DOHH2 (cell line): ENCODE measurements at regions not wholly inside any gene's neighbourhood (a gene's known extent, or its start where the extent isn't known, plus 50 kb on each side); places are given as distances from the start of the nearest gene placed in this dataset.

Experiments used
- H3F3A ChIP-seq: fragments of 200-600 bp; sonication (generic), shearing (Covaris generic); 2 replicates; pipeline ENCODE4 v1.6.0; 2016; ENCODE audit warnings: antibody characterized with exemption, mild to moderate bottlenecking; ENCODE audit not compliant: control insufficient read depth, insufficient read depth
- H3K27ac ChIP-seq: fragments of 200-600 bp; sonication (generic); 2 replicates; pipeline ENCODE4 v1.5.1; 2014; ENCODE audit warnings: low read depth, mild to moderate bottlenecking, low read length, moderate library complexity
- H3K27me3 ChIP-seq: fragments of 200-600 bp; sonication (generic); 2 replicates; pipeline ENCODE4 v1.6.1; 2014; ENCODE audit warnings: mild to moderate bottlenecking, low read length, mixed read lengths; ENCODE audit not compliant: control insufficient read depth
- H3K36me3 ChIP-seq: fragments of 200-600 bp; sonication (generic); 2 replicates; pipeline ENCODE4 v1.6.1; 2014; ENCODE audit warnings: mild to moderate bottlenecking, low read length, moderate library complexity, mixed read lengths; ENCODE audit not compliant: control insufficient read depth
- H3K4me1 ChIP-seq: fragments of 200-600 bp; sonication (generic); 2 replicates; pipeline ENCODE4 v1.6.1; 2014; ENCODE audit warnings: mild to moderate bottlenecking, low read length, mixed read lengths; ENCODE audit not compliant: control insufficient read depth
- H3K4me2 ChIP-seq: fragments of 200-600 bp; sonication (generic); 2 replicates; pipeline ENCODE4 v1.6.0; 2014; ENCODE audit warnings: mild to moderate bottlenecking, low read length, moderate library complexity
- H3K4me3 ChIP-seq: fragments of 200-600 bp; sonication (generic); 2 replicates; pipeline ENCODE4 v1.5.1; 2014; ENCODE audit warnings: mild to moderate bottlenecking, low read length, mixed read lengths
- H3K79me2 ChIP-seq: fragments of 200-600 bp; sonication (generic); 2 replicates; pipeline ENCODE4 v1.6.1; 2014; ENCODE audit warnings: mild to moderate bottlenecking, low read length, mixed read lengths; ENCODE audit not compliant: control insufficient read depth
- H3K9me2 ChIP-seq: fragments of 200-600 bp; sonication (generic); replicated peaks from 2 replicates; pipeline ENCODE4 v1.6.1; 2014; ENCODE audit warnings: mild to moderate bottlenecking, low read length, mixed read lengths; ENCODE audit not compliant: control insufficient read depth
- H3K9me3 ChIP-seq: fragments of 200-600 bp; sonication (generic); 2 replicates; pipeline ENCODE4 v1.6.1; 2014; ENCODE audit warnings: antibody characterized with exemption, low read length, mixed read lengths; ENCODE audit not compliant: control insufficient read depth, insufficient read depth
- H4K20me1 ChIP-seq: fragments of 200-600 bp; sonication (generic); 2 replicates; pipeline ENCODE4 v1.6.0; 2014; ENCODE audit warnings: low read depth, mild to moderate bottlenecking, antibody characterized with exemption, low read length, moderate library complexity; ENCODE audit not compliant: control insufficient read depth, insufficient read depth
- EZH2phosphoT487 ChIP-seq: fragments of 200-600 bp; sonication (generic); IDR thresholded peaks from 2 replicates; pipeline ENCODE4 v1.6.1; 2017; ENCODE audit warnings: borderline replicate concordance, mild to moderate bottlenecking, antibody characterized with exemption, low read length, moderate library complexity, mixed read lengths
- TF ChIP-seq, protein P1 (sequence below): fragments of 200-600 bp; sonication (generic); IDR thresholded peaks from one replicate; pipeline ENCODE4 v1.5.1; 2014; ENCODE audit warnings: antibody characterized with exemption, mild to moderate bottlenecking, low read depth, low read length; ENCODE audit not compliant: poor library complexity, severe bottlenecking

DNA sequence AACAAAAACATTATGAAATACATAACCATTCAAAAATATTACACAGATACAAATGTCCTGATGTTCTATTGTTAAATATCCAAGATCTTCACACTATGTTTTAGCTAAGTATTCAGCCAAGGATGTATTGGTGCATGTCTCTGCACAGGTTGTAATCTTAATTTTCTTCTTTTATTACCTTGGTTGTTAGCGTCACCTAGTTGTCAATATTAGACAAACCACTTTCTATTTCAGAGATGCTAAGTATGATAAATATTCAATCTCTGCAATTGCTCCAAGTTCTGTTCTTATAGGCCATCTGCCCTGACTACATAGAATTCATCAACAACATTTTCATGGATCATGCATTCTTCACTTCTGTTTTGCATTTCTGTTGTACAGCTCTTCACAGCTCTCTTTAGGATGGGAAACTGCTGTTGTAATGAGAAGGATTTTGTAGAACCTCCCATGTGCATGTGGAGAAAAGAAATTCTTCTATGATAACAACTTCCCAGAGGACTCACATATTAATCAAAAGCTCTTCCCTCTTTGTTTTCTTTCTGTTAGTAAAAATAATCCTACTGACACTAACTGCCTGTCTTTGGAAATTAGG lies 380.1 kb downstream of the NUF2 start:
- H3K4me3 ChIP-seq, result no peak overlapping the region
- no peaks in the 10 kb centered on the region for H3K9me2 ChIP-seq
- no peaks in the 10 kb centered on the region for H3K27me3 ChIP-seq
- H3K4me2 ChIP-seq, result no peak overlapping the region
- no peaks in the 10 kb centered on the region for H4K20me1 ChIP-seq
- H3K4me1 ChIP-seq, result no peaks in the 10 kb centered on the region
- TF ChIP-seq, protein P1, sequence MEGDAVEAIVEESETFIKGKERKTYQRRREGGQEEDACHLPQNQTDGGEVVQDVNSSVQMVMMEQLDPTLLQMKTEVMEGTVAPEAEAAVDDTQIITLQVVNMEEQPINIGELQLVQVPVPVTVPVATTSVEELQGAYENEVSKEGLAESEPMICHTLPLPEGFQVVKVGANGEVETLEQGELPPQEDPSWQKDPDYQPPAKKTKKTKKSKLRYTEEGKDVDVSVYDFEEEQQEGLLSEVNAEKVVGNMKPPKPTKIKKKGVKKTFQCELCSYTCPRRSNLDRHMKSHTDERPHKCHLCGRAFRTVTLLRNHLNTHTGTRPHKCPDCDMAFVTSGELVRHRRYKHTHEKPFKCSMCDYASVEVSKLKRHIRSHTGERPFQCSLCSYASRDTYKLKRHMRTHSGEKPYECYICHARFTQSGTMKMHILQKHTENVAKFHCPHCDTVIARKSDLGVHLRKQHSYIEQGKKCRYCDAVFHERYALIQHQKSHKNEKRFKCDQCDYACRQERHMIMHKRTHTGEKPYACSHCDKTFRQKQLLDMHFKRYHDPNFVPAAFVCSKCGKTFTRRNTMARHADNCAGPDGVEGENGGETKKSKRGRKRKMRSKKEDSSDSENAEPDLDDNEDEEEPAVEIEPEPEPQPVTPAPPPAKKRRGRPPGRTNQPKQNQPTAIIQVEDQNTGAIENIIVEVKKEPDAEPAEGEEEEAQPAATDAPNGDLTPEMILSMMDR, result no peak
- TF ChIP-seq EZH2phosphoT487, result no peak
- no peaks in the 10 kb centered on the region for H3K9me3 ChIP-seq
- H3K79me2 ChIP-seq, result no peaks in the 10 kb centered on the region
- H3K36me3 ChIP-seq, result no peaks in the 10 kb centered on the region
- H3K27ac ChIP-seq, result no peak overlapping the region
- H3F3A ChIP-seq, result no peaks in the 10 kb centered on the region

DNA sequence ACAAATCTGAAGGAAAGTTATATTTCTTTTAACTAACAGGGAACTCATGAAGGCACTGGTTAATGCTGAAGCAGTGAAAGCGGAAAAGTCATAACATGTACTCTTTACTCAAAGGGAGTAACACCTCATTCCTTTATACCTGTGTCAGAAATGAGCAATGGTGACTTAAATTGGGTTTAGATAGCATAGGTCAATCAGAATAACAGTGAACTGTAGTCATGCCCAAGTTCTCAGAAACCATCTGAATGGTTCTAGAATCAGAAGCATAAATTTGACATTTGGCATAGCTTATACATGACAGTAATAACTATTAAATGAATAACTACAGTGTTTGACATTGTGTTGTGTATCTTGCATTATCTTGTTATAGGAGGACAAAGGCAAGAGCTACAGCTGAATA lies 382.0 kb downstream of the NUF2 start:
- H3K27ac ChIP-seq, result no peak overlapping the region
- H3K9me3 ChIP-seq, result no peaks in the 10 kb centered on the region
- H3K4me3 ChIP-seq, result no peak overlapping the region
- H3F3A ChIP-seq, result no peaks in the 10 kb centered on the region
- no peaks in the 10 kb centered on the region for H3K79me2 ChIP-seq
- H3K4me2 ChIP-seq, result no peak overlapping the region
- H3K36me3 ChIP-seq, result no peaks in the 10 kb centered on the region
- no peaks in the 10 kb centered on the region for H3K4me1 ChIP-seq
- H4K20me1 ChIP-seq, result no peaks in the 10 kb centered on the region
- no peaks in the 10 kb centered on the region for H3K9me2 ChIP-seq
- TF ChIP-seq EZH2phosphoT487, result no peak
- TF ChIP-seq, protein P1, result no peak
- no peaks in the 10 kb centered on the region for H3K27me3 ChIP-seq

DNA sequence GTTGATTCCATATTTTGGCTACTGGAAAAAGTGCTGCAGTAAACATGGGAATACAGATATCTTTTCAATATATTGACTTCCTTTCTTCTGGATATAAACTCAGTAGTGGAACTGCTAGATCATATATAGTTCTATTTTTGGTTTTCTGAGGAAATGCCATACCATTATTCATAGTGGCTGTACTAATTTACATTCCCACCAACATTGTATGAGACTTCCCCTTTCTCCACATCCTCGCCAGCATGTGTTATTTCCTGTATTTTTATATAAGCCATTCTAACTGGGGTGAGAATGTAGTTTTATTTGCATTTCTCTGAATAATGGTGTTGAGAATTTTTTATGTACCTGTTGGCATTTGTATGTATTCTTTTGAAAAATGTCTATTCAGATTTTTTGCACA lies 385.2 kb downstream of the NUF2 start:
- no peaks in the 10 kb centered on the region for H3K27me3 ChIP-seq
- no peaks in the 10 kb centered on the region for H3K9me2 ChIP-seq
- H3F3A ChIP-seq, result no peaks in the 10 kb centered on the region
- H3K27ac ChIP-seq, result no peak overlapping the region
- H3K4me3 ChIP-seq, result no peak overlapping the region
- H3K79me2 ChIP-seq, result no peaks in the 10 kb centered on the region
- no peaks in the 10 kb centered on the region for H4K20me1 ChIP-seq
- H3K9me3 ChIP-seq, result no peaks in the 10 kb centered on the region
- H3K4me2 ChIP-seq, result no peak overlapping the region
- H3K36me3 ChIP-seq, result no peaks in the 10 kb centered on the region
- H3K4me1 ChIP-seq, result no peaks in the 10 kb centered on the region
- TF ChIP-seq, protein P1, result no peak
- TF ChIP-seq EZH2phosphoT487, result no peak

DNA sequence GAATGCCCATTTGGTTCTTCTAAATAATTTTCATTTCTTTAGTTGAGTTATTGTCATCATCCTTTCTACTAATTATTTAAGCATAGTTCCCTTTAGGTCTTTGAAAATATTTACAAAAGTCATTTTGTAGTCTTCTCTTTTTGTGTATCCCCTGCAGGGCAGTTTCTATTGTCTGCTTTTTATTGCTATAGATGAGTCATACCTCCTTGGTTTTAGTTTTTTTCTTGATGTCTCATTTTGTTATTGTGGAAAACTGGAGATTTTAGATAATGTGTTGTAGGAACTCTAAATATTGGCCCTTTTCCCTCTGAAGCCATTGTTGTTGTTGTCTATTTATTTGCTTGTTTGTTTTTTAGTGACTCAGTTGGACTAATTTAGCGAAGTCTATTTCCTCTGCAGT lies 387.9 kb downstream of the NUF2 start:
- Histone ChIP-seq H3K9me2 (no peaks in the 10 kb centered on the region), H3K27me3 (no peaks in the 10 kb centered on the region), H3K4me3 (no peak overlapping the region), H3K9me3 (no peaks in the 10 kb centered on the region), H3K79me2 (no peaks in the 10 kb centered on the region), H3K4me2 (no peak overlapping the region), H3K36me3 (no peaks in the 10 kb centered on the region), H3K27ac (no peak overlapping the region), H3F3A (no peaks in the 10 kb centered on the region), H3K4me1 (no peaks in the 10 kb centered on the region), H4K20me1 (no peaks in the 10 kb centered on the region)
- TF ChIP-seq, protein P1, result no peak
- TF ChIP-seq EZH2phosphoT487, result no peak
